A673 (cell line): ENCODE measurements at regions not wholly inside any gene's neighbourhood (a gene's known extent, or its start where the extent isn't known, plus 50 kb on each side); places are given as distances from the start of the nearest gene placed in this dataset.

ENCODE experiments used
- BruUV-seq: library from RNA; stranded (reverse); fragments of 400-500 nt; replicated peaks from 2 replicates; lab custom pipeline; 2021; lab: Mats Ljungman, UMichigan
- CTCF ChIA-PET: fragments of 300-600 bp; sonication (Branson Sonifier 250); formaldehyde crosslinking; loops from one replicate; lab custom pipeline; 2022; ENCODE audit warnings: antibody characterized with exemption; lab: Charles Lee
- POLR2A ChIA-PET: fragments of 300-600 bp; sonication (Branson Sonifier 250); formaldehyde crosslinking; loops from one replicate; lab custom pipeline; 2022; ENCODE audit warnings: antibody characterized with exemption; ENCODE audit not compliant: low non-redundant PET; lab: Charles Lee
- DNase-seq: peaks from one replicate; pipeline ENCODE4 v3.0.0-alpha.2; 2015; ENCODE audit warnings: low spot score
- H3K27ac ChIP-seq: fragments of 200-600 bp; sonication (generic); 2 replicates; pipeline ENCODE4 v1.5.1; 2016; ENCODE audit warnings: mixed run types, low read depth, mild to moderate bottlenecking, mixed read lengths, antibody characterized with exemption, low read length; ENCODE audit not compliant: poor library complexity, severe bottlenecking
- H3K27me3 ChIP-seq: fragments of 200-600 bp; sonication (generic); replicated peaks from 2 replicates; pipeline ENCODE4 v1.6.1; 2017; ENCODE audit warnings: mixed run types, low read depth, mild to moderate bottlenecking, mixed read lengths, antibody characterized with exemption, low read length; ENCODE audit not compliant: insufficient read depth, poor library complexity
- H3K36me3 ChIP-seq: fragments of 200-600 bp; sonication (generic); 2 replicates; pipeline ENCODE4 v1.6.1; 2016; ENCODE audit warnings: mixed run types, mild to moderate bottlenecking, mixed read lengths, antibody characterized with exemption, low read length; ENCODE audit not compliant: insufficient read depth, poor library complexity, severe bottlenecking
- H3K4me1 ChIP-seq: fragments of 200-600 bp; sonication (generic); 2 replicates; pipeline ENCODE4 v1.6.1; 2017; ENCODE audit warnings: mixed run types, mild to moderate bottlenecking, mixed read lengths, antibody characterized with exemption, low read length; ENCODE audit not compliant: insufficient read depth, poor library complexity, severe bottlenecking
- H3K4me3 ChIP-seq: fragments of 200-600 bp; sonication (generic); 2 replicates; pipeline ENCODE4 v1.5.1; 2016; ENCODE audit warnings: low read depth, mixed run types, mild to moderate bottlenecking, mixed read lengths, low read length; ENCODE audit not compliant: poor library complexity, severe bottlenecking
- H3K9me3 ChIP-seq: fragments of 200-600 bp; sonication (generic); 2 replicates; pipeline ENCODE4 v1.6.1; 2016; ENCODE audit warnings: mixed run types, low read depth, mild to moderate bottlenecking, mixed read lengths, antibody characterized with exemption, low read length; ENCODE audit not compliant: poor library complexity, severe bottlenecking
- EZH2 ChIP-seq: fragments of 200-600 bp; sonication (generic); IDR thresholded peaks from 2 replicates; pipeline ENCODE4 v1.6.1; 2017; ENCODE audit warnings: borderline replicate concordance, low read depth, mild to moderate bottlenecking, mixed read lengths, antibody characterized with exemption, low read length; ENCODE audit not compliant: poor library complexity, severe bottlenecking
- intact Hi-C: fragments of 100-400 bp; cut with micrococcal nuclease; formaldehyde crosslinking; loops from one replicate; pipeline ENCODE4 v1.10.0; 2022; ENCODE audit not compliant: unreplicated experiment
- TF ChIP-seq, protein P1 (sequence below): fragments of 300-800, 200-600 bp; sonication (generic); conservative IDR thresholded peaks from 2 replicates; pipeline ENCODE4 v1.5.1; 2017; ENCODE audit warnings: low read depth, mild to moderate bottlenecking, antibody characterized with exemption, low read length, moderate library complexity, mixed read lengths

DNA sequence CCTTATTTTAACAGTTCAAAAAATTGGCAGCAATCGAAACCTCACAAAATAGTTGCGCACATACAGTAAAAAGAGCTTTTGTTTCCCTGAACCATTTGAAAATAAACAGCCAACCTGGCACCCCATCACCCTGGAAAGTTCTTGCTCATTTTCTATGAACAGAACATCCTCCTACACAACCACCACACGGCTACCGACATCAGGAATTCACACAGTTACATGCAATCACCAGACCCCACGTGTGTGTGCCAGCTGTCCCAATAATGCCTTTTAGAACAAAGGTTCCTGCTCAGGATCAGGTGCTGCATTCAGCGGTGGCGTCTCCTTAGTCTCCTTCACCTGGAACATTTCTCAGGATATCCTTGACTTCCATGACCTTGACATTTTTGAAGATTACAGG lies 186.5 kb downstream of the KLF13 start:
- CTCF ChIA-PET, result no interaction called here
- intact Hi-C loops, result no loop called here

DNA sequence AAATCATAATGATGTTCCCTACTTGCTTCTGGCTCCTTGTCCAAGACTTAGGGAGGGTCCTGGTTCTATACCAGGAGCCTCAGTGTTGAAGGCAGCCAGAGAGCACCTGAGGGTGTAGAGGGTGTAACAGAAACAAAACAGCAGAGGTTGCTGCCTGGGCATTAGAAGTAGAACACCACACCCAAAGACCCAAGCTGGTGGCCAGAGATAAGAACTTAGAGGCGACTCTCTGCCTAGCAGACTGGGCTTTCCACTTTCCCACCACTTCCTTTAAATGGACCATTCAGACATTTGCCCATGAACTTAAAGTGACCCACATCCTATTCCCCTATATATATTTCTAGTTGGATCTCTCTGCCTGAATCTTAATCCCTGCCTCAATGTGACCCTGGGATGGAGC lies 189.8 kb downstream of the KLF13 start:
- H3K27me3 ChIP-seq, result no peaks in the 10 kb centered on the region
- H3K4me1 ChIP-seq, result no peaks in the 10 kb centered on the region
- TF ChIP-seq EZH2, result no peak
- TF ChIP-seq, protein P1, sequence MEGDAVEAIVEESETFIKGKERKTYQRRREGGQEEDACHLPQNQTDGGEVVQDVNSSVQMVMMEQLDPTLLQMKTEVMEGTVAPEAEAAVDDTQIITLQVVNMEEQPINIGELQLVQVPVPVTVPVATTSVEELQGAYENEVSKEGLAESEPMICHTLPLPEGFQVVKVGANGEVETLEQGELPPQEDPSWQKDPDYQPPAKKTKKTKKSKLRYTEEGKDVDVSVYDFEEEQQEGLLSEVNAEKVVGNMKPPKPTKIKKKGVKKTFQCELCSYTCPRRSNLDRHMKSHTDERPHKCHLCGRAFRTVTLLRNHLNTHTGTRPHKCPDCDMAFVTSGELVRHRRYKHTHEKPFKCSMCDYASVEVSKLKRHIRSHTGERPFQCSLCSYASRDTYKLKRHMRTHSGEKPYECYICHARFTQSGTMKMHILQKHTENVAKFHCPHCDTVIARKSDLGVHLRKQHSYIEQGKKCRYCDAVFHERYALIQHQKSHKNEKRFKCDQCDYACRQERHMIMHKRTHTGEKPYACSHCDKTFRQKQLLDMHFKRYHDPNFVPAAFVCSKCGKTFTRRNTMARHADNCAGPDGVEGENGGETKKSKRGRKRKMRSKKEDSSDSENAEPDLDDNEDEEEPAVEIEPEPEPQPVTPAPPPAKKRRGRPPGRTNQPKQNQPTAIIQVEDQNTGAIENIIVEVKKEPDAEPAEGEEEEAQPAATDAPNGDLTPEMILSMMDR, result no peak
- POLR2A ChIA-PET, result no interaction called here
- H3K36me3 ChIP-seq, result no peaks in the 10 kb centered on the region
- H3K27ac ChIP-seq, result no peak overlapping the region
- intact Hi-C loops, result no loop called here
- no peak for DNase-seq
- BruUV-seq, result no TSS peak
- CTCF ChIA-PET, result no interaction called here
- no peak overlapping the region for H3K4me3 ChIP-seq
- H3K9me3 ChIP-seq, result no peaks in the 10 kb centered on the region

More for the DNA sequence above, 186.5 kb downstream of the KLF13 start:
- Histone ChIP-seq H3K4me3 (no peak overlapping the region), H3K9me3 (no peaks in the 10 kb centered on the region), H3K27me3 (no peaks in the 10 kb centered on the region), H3K27ac (no peak overlapping the region), H3K4me1 (no peaks in the 10 kb centered on the region), H3K36me3 (no peaks in the 10 kb centered on the region)
- POLR2A ChIA-PET, result no interaction called here
- no TSS peak for BruUV-seq
- no peak for DNase-seq
- TF ChIP-seq, protein P1, result no peak
- TF ChIP-seq EZH2, result no peak

DNA sequence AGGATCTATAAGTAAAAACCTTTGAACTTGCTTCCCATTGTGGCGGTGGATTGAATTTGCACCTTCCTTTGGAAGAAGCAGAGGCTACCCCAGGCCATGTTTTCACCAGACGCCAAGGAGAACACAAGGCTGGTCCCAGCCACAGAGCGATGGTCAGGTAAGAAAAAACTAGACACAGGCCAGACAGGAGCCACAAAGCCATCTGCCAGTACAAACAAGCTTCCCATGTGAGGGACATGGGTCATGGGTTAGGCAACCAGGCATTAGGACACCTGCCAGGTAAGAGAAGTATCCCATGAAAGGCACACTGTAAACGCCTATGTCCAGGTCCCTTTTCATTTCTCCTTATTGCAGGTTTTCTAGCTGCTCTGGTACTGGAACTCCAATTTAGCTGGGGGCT lies 190.2 kb downstream of the KLF13 start:
- no peaks in the 10 kb centered on the region for H3K36me3 ChIP-seq
- no peak for TF ChIP-seq EZH2
- TF ChIP-seq, protein P1, result no peak
- no peak for DNase-seq
- H3K9me3 ChIP-seq, result no peaks in the 10 kb centered on the region
- no peaks in the 10 kb centered on the region for H3K27me3 ChIP-seq
- H3K4me1 ChIP-seq, result no peaks in the 10 kb centered on the region
- H3K27ac ChIP-seq, result no peak overlapping the region
- ChIA-PET CTCF (no interaction called here), POLR2A (no interaction called here)
- intact Hi-C loops, result no loop called here
- H3K4me3 ChIP-seq, result no peak overlapping the region
- BruUV-seq, result no TSS peak
